ENCODE measurements at regions not wholly inside any gene's neighbourhood (a gene's known extent, or its start where the extent isn't known, plus 50 kb on each side); places are given as distances from the start of the nearest gene placed in this dataset.

GRCh38 chr17:62899361-62899760 lies 66.7 kb upstream of the TANC2 start:
- no peaks in the 10 kb centered on the region for H3K9me3 Mint-ChIP-seq (ENCODE audit: unreplicated experiment)
- no peaks in the 10 kb centered on the region for H3K36me3 Mint-ChIP-seq (ENCODE audit: unreplicated experiment)
- no peak overlapping the region for H3K4me3 Mint-ChIP-seq (ENCODE audit: unreplicated experiment)
- peaks cover 3% of the 10 kb centered on the region for H3K27me3 Mint-ChIP-seq (ENCODE audit: unreplicated experiment)
- TF ChIP-seq, protein P1, sequence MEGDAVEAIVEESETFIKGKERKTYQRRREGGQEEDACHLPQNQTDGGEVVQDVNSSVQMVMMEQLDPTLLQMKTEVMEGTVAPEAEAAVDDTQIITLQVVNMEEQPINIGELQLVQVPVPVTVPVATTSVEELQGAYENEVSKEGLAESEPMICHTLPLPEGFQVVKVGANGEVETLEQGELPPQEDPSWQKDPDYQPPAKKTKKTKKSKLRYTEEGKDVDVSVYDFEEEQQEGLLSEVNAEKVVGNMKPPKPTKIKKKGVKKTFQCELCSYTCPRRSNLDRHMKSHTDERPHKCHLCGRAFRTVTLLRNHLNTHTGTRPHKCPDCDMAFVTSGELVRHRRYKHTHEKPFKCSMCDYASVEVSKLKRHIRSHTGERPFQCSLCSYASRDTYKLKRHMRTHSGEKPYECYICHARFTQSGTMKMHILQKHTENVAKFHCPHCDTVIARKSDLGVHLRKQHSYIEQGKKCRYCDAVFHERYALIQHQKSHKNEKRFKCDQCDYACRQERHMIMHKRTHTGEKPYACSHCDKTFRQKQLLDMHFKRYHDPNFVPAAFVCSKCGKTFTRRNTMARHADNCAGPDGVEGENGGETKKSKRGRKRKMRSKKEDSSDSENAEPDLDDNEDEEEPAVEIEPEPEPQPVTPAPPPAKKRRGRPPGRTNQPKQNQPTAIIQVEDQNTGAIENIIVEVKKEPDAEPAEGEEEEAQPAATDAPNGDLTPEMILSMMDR (IDR thresholded peaks at IDR 0.05) = no peak
- DNase-seq (ENCODE audit: extremely low spot score, unreplicated experiment) = peak; percentile 56
- H3K27ac Mint-ChIP-seq (ENCODE audit: unreplicated experiment) = no peak overlapping the region
- H3K4me1 Mint-ChIP-seq (ENCODE audit: unreplicated experiment) = peaks cover 17% of the 10 kb centered on the region

- DNase-seq (ENCODE audit: extremely low spot score, unreplicated experiment) = peak; percentile 51
- TF ChIP-seq, protein P1 (IDR thresholded peaks at IDR 0.05) = no peak
- Mint-ChIP-seq H3K9me3 (ENCODE audit: unreplicated experiment) (no peaks in the 10 kb centered on the region), H3K27ac (ENCODE audit: unreplicated experiment) (peak overlapping the region; percentile 78), H3K36me3 (ENCODE audit: unreplicated experiment) (no peaks in the 10 kb centered on the region), H3K4me1 (ENCODE audit: unreplicated experiment) (peaks cover 17% of the 10 kb centered on the region), H3K4me3 (ENCODE audit: unreplicated experiment) (peak overlapping the region; percentile 11), H3K27me3 (ENCODE audit: unreplicated experiment) (peaks cover 3% of the 10 kb centered on the region)
Observed at GRCh38 chr17:62898239-62898864, 67.7 kb upstream of the TANC2 start.

DNA sequence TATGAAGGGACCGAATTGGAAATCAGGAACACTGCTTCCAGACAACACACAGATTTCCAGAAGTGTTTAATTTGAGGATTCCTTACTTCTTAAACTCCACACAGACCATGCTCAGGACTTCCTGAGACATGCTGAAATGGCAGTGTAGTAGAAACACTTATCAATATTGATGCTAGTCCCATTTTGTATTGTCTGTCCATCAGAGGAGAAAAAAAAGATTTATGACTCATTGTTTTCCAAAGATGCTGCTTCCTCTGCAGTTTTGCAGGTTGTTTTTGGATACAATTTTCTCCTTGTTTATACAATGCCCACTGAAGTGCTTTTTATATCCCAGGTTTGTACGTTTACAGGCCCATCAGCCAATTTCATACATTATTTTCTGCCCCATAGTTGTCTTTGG lies 68.3 kb upstream of the TANC2 start:
- DNase-seq (ENCODE audit: extremely low spot score, unreplicated experiment) = peak; percentile 4
- Mint-ChIP-seq H3K27me3 (ENCODE audit: unreplicated experiment) (no peaks in the 10 kb centered on the region), H3K4me1 (ENCODE audit: unreplicated experiment) (peaks cover 22% of the 10 kb centered on the region), H3K4me3 (ENCODE audit: unreplicated experiment) (no peak overlapping the region), H3K9me3 (ENCODE audit: unreplicated experiment) (no peaks in the 10 kb centered on the region), H3K27ac (ENCODE audit: unreplicated experiment) (peak overlapping the region; percentile 78), H3K36me3 (ENCODE audit: unreplicated experiment) (no peaks in the 10 kb centered on the region)
- TF ChIP-seq, protein P1 (IDR thresholded peaks at IDR 0.05) = no peak

DNA sequence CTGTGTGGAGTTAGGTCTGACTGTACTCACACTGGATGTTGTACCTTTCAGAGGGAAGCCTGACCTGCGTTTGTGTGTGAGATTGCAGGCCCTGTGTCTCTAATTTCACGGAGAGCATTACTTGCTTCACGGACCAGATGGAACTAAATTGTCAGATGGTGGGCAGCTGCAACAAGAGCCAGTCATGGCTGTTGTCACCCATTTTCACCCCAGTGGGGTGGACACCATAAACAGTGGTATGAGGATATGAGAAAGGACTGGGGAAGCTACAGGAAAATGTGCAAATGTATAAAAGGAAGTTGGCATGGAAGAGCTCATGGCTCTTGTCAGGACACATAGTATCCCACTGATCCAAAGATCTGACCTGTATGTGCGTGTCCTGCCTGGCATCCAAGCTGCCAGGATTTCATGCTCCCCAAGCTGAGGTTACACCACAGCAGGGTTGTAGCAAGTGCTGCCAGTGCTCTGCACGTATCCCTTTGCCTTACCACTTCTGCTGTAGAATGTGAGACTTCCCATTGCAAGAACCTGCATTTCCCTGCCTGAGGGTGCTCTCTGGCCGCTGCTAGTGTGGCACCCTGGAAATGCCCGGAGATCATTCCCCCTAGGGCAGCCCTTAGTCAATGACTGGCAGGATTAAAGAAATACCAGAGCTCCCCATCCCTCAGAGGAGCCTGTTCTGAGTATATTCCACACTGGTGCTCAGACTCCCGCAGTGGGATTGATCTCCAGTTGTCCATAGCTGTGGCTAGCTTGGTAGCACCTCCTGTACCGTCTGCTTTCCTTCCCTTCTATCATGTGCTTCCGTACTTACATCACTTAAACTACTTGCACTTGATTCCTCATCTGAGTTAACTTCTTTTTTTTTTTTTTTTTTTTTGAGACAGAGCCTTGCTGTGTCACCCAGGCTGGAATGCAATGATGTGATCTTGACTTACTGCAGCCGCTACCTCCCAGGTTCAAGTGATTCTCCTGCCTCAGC lies 70.4 kb upstream of the TANC2 start:
- H3K4me3 Mint-ChIP-seq (ENCODE audit: unreplicated experiment) = no peak overlapping the region
- H3K4me1 Mint-ChIP-seq (ENCODE audit: unreplicated experiment) = peaks cover 30% of the 10 kb centered on the region
- no peaks in the 10 kb centered on the region for H3K9me3 Mint-ChIP-seq (ENCODE audit: unreplicated experiment)
- H3K36me3 Mint-ChIP-seq (ENCODE audit: unreplicated experiment) = no peaks in the 10 kb centered on the region
- TF ChIP-seq, protein P1 (IDR thresholded peaks at IDR 0.05) = no peak
- peak; percentile 57 for DNase-seq (ENCODE audit: extremely low spot score, unreplicated experiment)
- H3K27me3 Mint-ChIP-seq (ENCODE audit: unreplicated experiment) = no peaks in the 10 kb centered on the region
- no peak overlapping the region for H3K27ac Mint-ChIP-seq (ENCODE audit: unreplicated experiment)

- TF ChIP-seq, protein P1 (IDR thresholded peaks at IDR 0.05) = no peak
- peak; percentile 56 for DNase-seq (ENCODE audit: extremely low spot score, unreplicated experiment)
- Mint-ChIP-seq H3K9me3 (ENCODE audit: unreplicated experiment) (peaks cover 11% of the 10 kb centered on the region), H3K4me3 (ENCODE audit: unreplicated experiment) (no peak overlapping the region), H3K4me1 (ENCODE audit: unreplicated experiment) (peaks cover 31% of the 10 kb centered on the region), H3K36me3 (ENCODE audit: unreplicated experiment) (no peaks in the 10 kb centered on the region), H3K27me3 (ENCODE audit: unreplicated experiment) (no peaks in the 10 kb centered on the region), H3K27ac (ENCODE audit: unreplicated experiment) (peak overlapping the region; percentile 6)
Observed at GRCh38 chr17:62892870-62893338, 73.1 kb upstream of the TANC2 start.
